ENCODE measurements at regions not wholly inside any gene's neighbourhood (a gene's known extent, or its start where the extent isn't known, plus 50 kb on each side); places are given as distances from the start of the nearest gene placed in this dataset.
"Not testable (repeated sequence)": the region's sequence is repeated elsewhere in the genome, so short reads cannot be mapped to it uniquely, and the experiment has no call there.

DNA sequence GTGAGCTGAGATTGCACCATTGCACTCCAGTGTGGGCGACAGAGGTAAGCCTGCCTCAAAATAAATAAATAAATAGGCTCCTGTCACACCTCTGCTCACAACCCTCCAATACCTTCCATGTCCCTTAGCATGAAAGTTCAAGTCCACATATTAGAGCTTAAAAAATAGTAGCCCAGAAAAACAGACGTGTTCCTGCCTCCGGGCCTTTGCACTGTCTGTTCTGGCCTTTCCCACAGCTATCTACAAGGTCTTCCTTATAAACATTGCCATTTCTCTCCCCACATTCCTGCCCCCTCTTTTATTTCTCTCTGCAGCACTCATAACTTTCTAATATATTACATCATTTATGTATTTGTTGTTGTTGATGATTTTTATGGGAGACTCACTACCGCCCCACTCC lies 85.6 kb upstream of the CASZ1 start:
- POLR2A ChIA-PET, result no interaction called here
- CTCF ChIA-PET, result interaction anchor here (1.3 kb wide), 1 partner anchor 10 kb away, joined by 3 read pairs; no protein-coding TSS in a partner anchor
- TF ChIP-seq, protein P1, sequence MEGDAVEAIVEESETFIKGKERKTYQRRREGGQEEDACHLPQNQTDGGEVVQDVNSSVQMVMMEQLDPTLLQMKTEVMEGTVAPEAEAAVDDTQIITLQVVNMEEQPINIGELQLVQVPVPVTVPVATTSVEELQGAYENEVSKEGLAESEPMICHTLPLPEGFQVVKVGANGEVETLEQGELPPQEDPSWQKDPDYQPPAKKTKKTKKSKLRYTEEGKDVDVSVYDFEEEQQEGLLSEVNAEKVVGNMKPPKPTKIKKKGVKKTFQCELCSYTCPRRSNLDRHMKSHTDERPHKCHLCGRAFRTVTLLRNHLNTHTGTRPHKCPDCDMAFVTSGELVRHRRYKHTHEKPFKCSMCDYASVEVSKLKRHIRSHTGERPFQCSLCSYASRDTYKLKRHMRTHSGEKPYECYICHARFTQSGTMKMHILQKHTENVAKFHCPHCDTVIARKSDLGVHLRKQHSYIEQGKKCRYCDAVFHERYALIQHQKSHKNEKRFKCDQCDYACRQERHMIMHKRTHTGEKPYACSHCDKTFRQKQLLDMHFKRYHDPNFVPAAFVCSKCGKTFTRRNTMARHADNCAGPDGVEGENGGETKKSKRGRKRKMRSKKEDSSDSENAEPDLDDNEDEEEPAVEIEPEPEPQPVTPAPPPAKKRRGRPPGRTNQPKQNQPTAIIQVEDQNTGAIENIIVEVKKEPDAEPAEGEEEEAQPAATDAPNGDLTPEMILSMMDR (IDR thresholded peaks at IDR 0.05; ENCODE audit: control extremely low read depth, extremely low read depth, low read depth, missing control alignments), result no peak
- DNase-seq (ENCODE audit: extremely low spot score), result no peak

GRCh38 chr1:10887032-10887431 lies 90.6 kb upstream of the CASZ1 start:
- POLR2A ChIA-PET, result not testable (repeated sequence)

DNA sequence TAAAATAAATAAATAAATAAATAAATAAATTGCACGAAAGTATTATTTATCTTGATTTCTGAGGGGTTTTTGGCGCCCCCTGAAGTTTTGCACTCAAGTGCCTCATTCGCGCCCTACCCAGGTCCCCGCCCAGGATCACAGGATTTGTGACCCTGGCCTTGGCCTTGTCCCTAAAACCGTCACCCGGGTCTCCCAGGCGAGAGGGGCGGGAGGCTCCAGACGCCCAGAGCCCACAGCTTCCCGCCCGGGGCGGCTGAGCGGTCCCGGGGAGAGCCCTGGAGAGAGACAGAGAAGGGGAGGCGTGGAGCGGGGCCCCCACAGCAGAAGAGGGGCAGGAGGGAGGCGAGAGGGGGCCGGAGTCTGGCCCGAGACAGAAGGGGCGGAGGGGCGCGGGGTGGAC lies 91.8 kb upstream of the CASZ1 start:
- TF ChIP-seq, protein P1 (IDR thresholded peaks at IDR 0.05; ENCODE audit: control extremely low read depth, extremely low read depth, low read depth, missing control alignments), result no peak
- ChIA-PET POLR2A (no interaction called here), CTCF (no interaction called here)
- no peak for DNase-seq (ENCODE audit: extremely low spot score)

More at GRCh38 chr1:10887032-10887431, 90.6 kb upstream of the CASZ1 start:
- CTCF ChIA-PET, result interaction anchor here (0.9 to 1.4 kb wide), 3 partner anchors 12 to 20 kb away, joined by 3 to 4 read pairs (median 3); no protein-coding TSS in a partner anchor
- not testable (repeated sequence) for DNase-seq (ENCODE audit: extremely low spot score)

- ChIA-PET POLR2A (no interaction called here), CTCF (interaction anchor here (1.4 to 2.1 kb wide), 3 partner anchors 17 to 382 kb away, joined by 4 to 10 read pairs (median 8); no protein-coding TSS in a partner anchor)
- TF ChIP-seq, protein P1 (IDR thresholded peaks at IDR 0.05; ENCODE audit: control extremely low read depth, extremely low read depth, low read depth, missing control alignments), result no peak
- DNase-seq (ENCODE audit: extremely low spot score), result no peak
These were observed 92.6 kb upstream of the CASZ1 start for GRCh38 chr1:10888791-10889649.

DNA sequence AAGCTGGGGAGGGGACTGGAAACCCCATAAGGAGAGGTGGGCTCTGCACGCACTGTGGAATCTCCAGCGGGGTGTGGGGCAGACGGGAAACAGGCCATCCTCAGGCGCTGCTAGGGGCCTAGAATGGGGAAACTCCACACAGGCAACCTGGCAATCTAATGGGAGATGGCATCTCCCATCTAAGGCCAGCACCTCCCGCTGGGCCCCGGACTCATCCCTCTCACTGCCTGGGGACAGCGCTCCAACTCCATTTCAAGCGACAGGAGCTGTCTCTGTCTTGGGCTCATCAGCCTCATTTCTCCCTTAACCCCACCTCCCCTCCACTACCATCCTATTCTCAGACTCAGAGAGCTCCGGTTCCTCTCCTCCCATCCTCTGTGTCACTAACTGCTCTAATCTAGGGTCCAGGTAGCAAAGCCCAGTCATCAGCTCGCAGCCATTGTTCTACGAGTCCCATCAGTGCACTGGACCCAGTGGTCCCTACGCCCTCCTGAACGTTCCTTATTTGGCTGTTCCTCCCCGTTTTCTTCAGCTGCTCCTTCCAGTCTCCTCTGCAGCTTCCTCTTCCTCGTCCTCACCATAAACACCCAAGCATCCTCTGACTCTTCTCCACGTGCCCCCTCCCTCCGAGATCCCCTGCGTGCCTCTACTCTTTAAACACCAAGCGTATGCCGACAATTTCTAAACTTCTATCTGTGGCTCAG lies 93.4 kb upstream of the CASZ1 start:
- ChIA-PET POLR2A (no interaction called here), CTCF (interaction anchor here (1.4 to 2.1 kb wide), 3 partner anchors 18 to 383 kb away, joined by 4 to 10 read pairs (median 8); no protein-coding TSS in a partner anchor)
- TF ChIP-seq, protein P1 (IDR thresholded peaks at IDR 0.05; ENCODE audit: control extremely low read depth, extremely low read depth, low read depth, missing control alignments), result no peak
- no peak for DNase-seq (ENCODE audit: extremely low spot score)

- DNase-seq (ENCODE audit: extremely low spot score), result no peak
- TF ChIP-seq, protein P1 (IDR thresholded peaks at IDR 0.05; ENCODE audit: control extremely low read depth, extremely low read depth, low read depth, missing control alignments), result no peak
- CTCF ChIA-PET, result interaction anchor here (1.4 to 2.1 kb wide), 3 partner anchors 18 to 383 kb away, joined by 4 to 10 read pairs (median 8); no protein-coding TSS in a partner anchor
- POLR2A ChIA-PET, result no interaction called here
These were observed 94.1 kb upstream of the CASZ1 start for GRCh38 chr1:10890491-10891071.
